DMS 273 (cell line): ENCODE measurements at regions not wholly inside any gene's neighbourhood (a gene's known extent, or its start where the extent isn't known, plus 50 kb on each side); places are given as distances from the start of the nearest gene placed in this dataset.
"Not testable (repeated sequence)": the region's sequence is repeated elsewhere in the genome, so short reads cannot be mapped to it uniquely, and the experiment has no call there.

ENCODE experiments used
- DNase-seq: peaks from one replicate; lab custom pipeline; 2025; ENCODE audit not compliant: unreplicated experiment; lab: John Stamatoyannopoulos, UW

GRCh38 chr20:5660756-5661155, 50.0 kb upstream of the GPCPD1 start:
- DNase-seq, result not testable (repeated sequence)
